ENCODE measurements at regions not wholly inside any gene's neighbourhood (a gene's known extent, or its start where the extent isn't known, plus 50 kb on each side); places are given as distances from the start of the nearest gene placed in this dataset.
A peak's percentile ranks its signal among the peaks of the same experiment; 100 is the strongest.

- DNase-seq: no peak
These were observed 61.2 kb upstream of the BHLHE23 start for GRCh38 chr20:63067721-63068560.

DNA sequence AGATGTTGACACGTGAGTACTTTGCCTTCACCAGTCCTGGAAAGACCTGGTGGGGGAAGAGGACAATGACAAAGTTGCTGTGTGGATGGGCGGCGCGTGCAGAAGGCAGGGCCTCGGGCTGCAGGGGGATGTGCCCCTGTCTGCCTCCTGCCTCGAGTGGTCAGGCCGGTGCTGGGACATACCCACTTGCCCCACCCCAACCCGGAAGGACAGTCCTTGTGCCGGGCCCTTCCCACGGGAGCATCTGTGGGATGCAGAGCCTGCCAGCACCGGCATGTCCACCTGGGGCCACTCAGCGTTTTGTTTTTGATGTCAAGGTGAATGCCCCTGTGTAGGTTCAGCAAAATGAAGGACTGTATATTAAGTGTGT is 60.5 kb upstream of the BHLHE23 start:
- DNase-seq: no peak

DNA sequence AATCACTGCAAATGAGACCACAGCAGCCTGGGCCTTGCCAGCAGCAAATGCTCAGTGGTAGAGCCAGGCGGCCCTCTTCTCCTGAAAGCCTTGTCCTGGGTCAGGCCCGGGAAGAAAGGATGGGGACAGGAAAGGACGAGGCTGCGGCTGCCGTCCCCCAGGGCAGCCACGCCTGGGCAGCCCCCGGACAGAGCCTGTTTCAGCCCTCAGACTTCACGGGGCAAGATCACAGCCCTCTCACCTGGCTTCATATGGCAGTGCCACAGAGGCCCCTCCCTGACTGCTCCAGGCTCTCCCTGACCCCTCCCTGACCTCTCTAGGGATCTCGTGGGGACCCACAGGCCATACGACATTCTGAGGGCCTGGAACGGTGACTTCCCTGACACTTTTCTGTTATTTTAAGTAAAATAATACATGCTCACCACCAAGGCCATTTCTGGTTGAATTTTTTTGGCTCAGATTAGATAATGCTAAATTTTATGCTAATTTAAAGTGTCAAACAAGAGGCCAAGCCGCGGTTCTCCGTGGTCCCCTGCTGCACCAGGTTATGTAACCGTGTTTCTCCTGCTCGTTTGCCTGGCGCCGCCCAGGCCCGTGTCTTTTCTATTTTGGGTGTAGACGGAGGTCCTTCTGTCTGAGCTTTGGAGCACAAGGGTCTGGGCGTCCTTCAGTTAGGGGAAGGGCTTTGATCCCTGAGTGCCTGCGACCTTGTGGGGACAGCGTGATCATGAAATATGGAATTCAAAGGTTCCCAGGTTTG is 59.9 kb upstream of the BHLHE23 start:
- no peak for DNase-seq

GRCh38 chr20:63065911-63066310 is 59.1 kb upstream of the BHLHE23 start:
- no peak for DNase-seq

DNA sequence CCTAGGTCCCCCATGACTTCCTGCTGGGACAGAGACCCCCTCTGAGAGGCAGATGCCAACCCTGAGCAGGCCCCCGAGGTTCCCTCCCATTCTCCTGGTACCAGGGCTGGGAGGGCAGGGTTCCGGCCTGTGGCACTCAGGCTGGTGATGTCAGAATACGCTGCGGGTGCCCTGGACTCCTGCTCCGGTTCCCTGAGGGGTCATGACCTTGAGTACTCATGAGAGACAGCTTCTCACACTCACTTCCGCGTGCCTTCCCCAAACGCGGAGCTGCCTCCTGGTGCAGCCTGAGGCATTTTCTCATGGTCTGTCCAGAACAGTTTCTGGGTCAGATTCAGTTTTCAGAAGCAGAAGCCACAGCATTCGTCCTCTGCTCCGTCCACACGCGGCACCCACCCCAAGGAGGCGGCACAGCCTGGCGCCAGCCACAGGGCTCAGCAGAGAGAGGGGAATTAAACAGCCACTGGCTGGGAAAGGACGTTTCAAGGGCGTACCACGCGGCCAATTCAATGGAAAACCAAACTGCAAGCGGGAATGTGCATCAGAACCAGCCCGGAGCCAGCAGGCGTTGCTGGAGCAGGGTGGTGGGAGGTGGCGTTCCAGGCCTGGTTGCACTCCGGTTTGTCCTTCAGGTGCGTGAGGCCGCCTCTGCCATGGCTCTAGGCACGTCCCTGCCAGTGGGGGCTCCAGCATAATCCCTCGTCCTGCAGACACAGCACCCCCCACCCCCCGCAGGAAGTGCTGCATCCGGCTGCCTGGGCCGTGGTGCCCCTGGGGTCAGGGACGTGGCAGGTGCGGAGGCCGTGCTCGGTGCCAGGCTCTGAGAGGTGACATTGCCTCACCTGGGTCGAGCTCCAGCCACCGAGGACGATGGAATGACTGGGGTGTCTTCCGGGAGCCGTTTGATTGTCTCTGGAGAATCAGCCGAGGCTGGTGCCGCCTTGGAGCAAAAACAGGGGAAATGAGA is 58.3 kb upstream of the BHLHE23 start:
- DNase-seq: no peak

DNA sequence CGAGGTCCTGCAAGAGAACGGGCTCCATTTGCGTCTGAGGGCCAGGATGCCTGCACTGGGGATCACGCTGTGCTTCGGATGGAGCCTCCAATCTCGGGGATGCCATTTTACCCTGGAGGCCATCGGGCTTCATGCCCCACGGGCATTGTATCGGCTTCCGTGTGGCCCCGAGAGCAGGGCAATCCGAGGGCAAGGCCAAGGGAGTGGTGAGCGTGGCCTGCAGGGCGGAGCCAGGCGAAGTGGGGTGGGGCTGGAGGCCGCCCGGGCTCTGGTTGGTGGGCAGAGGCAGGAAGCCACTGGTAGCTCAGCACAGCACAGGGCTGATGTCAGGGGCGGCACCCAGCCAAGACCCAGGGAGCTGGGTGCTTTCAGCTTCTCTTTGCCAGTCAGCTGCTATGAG is 57.5 kb upstream of the BHLHE23 start:
- DNase-seq: no peak

DNA sequence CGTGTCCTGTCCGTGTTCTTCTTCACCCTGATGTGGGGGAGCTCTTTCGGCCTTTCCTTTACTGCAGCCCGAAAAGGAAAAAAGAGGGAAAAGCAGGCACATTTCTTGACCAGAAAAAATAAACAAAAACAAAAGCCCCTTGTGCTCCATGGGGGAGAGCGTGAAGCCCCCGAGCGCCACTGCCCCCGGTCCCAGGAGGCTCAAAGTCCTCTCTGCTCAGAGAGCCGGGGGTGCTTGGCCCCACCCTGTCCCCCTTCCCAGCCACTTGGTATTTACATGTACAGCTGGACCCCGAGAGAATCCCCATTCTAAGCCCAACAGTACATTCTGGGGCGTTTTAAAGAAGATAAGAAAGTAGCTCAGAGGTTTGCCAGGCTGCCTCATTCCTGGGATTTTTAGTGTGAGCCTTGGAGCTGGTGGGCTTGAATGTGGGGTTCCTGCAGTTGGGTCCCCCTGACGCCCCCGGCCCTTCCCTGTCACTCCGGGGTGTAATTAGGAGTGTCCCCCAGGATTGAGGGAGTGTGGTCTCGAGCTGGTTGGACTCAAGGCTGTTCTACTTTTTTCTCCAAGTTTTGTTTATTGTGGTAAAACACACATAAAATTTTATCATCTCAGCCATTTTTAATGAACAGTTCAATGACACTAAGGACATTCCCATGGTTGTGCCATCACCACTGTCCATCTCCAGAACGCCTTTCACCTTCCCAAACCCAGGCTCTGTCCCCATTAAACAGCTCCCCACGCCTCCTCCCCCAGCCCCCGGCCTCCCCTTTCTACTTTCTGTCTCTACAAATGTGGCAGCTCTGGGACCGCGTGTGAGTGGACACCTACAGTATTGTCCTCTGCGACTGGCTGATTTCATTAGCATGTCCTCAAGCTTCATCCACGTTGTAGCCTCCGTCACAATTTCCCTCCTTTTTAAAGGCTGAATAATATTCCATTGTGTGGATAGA is 55.7 kb upstream of the BHLHE23 start:
- no peak for DNase-seq

GRCh38 chr20:63061771-63062100 is 55.0 kb upstream of the BHLHE23 start:
- DNase-seq: no peak

DNA sequence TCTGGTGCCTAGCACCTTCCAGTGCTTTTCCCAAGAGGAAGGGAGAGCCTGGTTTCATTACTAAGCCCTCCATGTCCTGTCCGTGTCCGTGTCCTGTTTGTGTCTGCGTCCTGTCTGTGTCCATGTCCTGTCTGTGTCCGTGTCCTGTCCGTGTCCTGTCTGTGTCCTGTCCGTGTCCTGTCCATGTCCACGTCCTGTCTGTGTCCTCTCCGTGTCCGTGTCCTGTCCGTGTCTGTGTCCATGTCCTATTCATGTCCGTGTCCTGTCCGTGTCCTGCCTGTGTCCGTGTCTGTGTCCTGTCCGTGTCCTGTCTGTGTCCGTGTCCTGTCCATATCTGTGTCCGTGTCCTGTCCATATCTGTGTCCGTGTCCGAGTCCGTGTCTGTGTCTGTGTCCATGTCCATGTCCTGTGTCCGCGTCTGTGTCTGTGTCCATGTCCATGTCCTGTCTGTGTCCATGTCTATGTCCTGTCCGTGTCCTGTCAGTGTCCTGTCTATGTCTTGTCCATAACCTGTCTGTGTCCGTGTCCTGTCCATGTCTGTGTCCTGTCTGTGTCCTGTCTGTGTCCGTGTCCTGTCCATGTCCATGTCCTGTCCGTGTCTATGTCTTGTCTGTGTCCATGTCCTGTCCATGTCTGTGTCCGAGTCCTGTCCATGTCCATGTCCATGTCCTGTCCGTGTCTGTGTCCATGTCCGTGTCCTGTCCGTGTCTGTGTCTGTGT is 54.4 kb upstream of the BHLHE23 start:
- DNase-seq: no peak

DNA sequence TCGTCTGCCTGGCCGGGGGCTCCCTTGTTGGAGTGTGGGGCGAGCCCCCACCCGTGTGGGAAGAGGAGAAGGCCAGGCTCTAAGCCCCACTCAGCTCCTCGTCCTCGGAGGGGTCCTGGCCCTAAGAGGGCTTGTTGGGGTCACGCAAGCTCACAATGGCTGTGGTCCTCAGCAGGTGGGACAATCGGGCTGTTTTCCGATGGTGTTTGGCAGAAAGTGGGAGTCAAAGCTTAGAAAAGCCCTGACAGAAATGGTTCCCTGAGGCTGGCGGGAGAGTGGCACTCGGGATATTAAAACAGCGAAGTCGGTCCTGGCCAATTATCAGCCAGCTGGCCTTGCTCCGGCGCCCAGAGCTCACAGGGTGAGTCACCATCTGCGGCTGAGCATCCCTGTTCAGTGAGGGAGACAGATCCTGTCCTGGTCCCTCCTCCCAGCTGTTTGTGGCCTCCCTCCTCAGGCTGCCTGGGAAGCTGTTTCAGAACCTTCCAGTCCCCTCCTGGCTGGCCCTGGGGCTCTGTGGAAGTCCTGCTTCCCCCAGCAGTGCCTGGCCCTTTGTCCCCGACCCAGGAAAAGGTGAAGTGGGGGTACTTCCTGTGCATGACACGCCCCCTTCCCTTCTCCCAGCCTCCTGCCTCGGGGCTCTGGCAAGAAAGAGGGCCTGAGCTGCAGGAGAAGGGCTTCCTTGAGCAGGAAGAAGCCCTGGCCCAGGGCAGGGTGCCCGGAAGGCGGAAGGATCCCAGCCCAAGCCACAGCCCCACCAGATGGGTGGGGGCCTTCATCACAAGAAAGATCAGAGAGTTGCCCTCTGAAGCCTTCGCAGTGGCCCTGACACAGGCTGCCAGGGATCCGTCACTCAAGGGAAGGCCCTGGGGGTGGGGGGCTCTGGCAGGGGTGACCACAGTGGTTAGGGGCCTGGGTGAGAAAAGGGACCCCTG is 53.6 kb upstream of the BHLHE23 start:
- no peak for DNase-seq

GRCh38 chr20:63059684-63060056 is 52.9 kb upstream of the BHLHE23 start:
- no peak for DNase-seq

- DNase-seq: no peak
These were observed 52.1 kb upstream of the BHLHE23 start for GRCh38 chr20:63058696-63059335.

DNA sequence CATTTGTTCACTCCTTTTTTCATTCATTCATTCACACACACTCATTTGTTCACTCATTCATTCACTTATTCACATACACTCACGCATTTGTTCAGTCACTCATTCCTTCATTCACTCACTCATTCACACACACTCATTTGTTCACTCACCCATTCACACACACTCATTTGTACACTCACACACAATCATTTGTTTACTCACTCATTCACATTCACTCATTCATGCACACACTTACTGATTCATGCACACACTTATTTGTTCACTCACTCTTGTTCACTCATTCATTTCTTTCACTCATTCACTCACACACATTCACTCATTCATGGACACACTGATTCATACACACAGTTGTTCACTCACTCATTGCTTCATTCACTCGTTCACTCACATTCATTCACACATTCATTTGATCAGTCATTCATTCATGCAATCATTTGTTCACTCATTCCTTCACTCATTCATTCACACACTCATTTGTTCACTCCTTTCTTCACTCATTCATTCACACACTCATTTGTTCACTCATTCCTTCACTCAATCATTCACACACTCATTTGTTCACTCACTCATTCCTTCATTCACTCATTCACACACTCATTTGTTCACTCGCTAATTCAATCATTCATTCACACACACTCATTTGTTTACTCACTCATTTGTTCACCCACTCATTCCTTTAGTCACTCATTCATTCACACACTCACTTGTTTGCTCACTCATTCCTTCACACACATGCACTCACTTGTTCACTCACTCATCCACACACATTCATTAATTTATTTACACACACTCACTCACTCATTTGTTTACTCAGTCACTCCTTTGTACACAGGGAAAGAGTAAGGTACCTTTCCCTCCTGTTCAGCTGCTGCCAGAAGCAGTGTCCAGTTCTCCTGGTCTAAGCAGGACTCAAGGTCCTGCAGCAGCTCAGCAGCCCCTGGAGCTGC is 50.7 kb upstream of the BHLHE23 start:
- DNase-seq: no peak

- DNase-seq: peak in 1 of 2 donors; percentile 24
These were observed 49.7 kb upstream of the BHLHE23 start for GRCh38 chr20:63056236-63057170.
